ENCODE measurements at regions not wholly inside any gene's neighbourhood (a gene's known extent, or its start where the extent isn't known, plus 50 kb on each side); places are given as distances from the start of the nearest gene placed in this dataset.

GRCh38 chr14:21978184-21978998 lies 304.8 kb upstream of the OR4E1 start:
- Mint-ChIP-seq H3K4me3 (no peak overlapping the region), H3K27me3 (ENCODE audit: low read depth) (peaks cover 66% of the 10 kb centered on the region), H3K9me3 (no peaks in the 10 kb centered on the region), H3K27ac (ENCODE audit: unreplicated experiment) (no peak overlapping the region), H3K36me3 (ENCODE audit: low read depth) (no peaks in the 10 kb centered on the region), H3K4me1 (no peaks in the 10 kb centered on the region)
- TF ChIP-seq, protein P1, sequence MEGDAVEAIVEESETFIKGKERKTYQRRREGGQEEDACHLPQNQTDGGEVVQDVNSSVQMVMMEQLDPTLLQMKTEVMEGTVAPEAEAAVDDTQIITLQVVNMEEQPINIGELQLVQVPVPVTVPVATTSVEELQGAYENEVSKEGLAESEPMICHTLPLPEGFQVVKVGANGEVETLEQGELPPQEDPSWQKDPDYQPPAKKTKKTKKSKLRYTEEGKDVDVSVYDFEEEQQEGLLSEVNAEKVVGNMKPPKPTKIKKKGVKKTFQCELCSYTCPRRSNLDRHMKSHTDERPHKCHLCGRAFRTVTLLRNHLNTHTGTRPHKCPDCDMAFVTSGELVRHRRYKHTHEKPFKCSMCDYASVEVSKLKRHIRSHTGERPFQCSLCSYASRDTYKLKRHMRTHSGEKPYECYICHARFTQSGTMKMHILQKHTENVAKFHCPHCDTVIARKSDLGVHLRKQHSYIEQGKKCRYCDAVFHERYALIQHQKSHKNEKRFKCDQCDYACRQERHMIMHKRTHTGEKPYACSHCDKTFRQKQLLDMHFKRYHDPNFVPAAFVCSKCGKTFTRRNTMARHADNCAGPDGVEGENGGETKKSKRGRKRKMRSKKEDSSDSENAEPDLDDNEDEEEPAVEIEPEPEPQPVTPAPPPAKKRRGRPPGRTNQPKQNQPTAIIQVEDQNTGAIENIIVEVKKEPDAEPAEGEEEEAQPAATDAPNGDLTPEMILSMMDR (conservative IDR thresholded peaks at IDR 0.05): peak; percentile 80
- peak; percentile 53 for DNase-seq (ENCODE audit: low read depth, low spot score)

GRCh38 chr14:21974741-21975140 lies 301.1 kb upstream of the OR4E1 start:
- no peaks in the 10 kb centered on the region for H3K4me1 Mint-ChIP-seq
- TF ChIP-seq, protein P1 (conservative IDR thresholded peaks at IDR 0.05): no peak
- H3K27ac Mint-ChIP-seq (ENCODE audit: unreplicated experiment): no peak overlapping the region
- H3K27me3 Mint-ChIP-seq (ENCODE audit: low read depth): peaks cover 92% of the 10 kb centered on the region
- H3K36me3 Mint-ChIP-seq (ENCODE audit: low read depth): no peaks in the 10 kb centered on the region
- DNase-seq (ENCODE audit: low read depth, low spot score): no peak
- no peak overlapping the region for H3K4me3 Mint-ChIP-seq
- H3K9me3 Mint-ChIP-seq: no peaks in the 10 kb centered on the region

DNA sequence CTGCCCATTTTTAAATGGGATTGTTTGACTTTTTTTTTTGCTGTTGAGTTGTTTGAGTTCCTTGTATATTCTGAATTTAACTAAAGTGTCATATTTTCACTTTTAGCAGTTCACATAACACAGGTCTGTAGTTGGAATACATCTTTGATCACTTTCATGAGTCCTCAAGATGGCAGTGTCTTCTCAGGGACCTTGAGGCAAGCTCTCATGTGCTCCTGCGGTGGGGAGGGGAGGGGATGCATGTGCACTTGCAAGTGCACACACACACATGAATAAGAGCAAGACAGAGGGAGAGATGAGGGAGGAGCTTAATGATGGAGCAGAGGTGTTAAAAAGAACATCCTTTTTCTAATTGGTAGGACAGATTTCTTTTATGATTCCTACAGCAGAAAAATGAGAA lies 291.4 kb upstream of the OR4E1 start:
- no peak for DNase-seq (ENCODE audit: low read depth, low spot score)
- peaks cover 6% of the 10 kb centered on the region for H3K9me3 Mint-ChIP-seq
- TF ChIP-seq, protein P1 (conservative IDR thresholded peaks at IDR 0.05): no peak
- peaks cover 60% of the 10 kb centered on the region for H3K27me3 Mint-ChIP-seq (ENCODE audit: low read depth)
- no peaks in the 10 kb centered on the region for H3K36me3 Mint-ChIP-seq (ENCODE audit: low read depth)
- no peak overlapping the region for H3K27ac Mint-ChIP-seq (ENCODE audit: unreplicated experiment)
- no peak overlapping the region for H3K4me3 Mint-ChIP-seq
- no peaks in the 10 kb centered on the region for H3K4me1 Mint-ChIP-seq

DNA sequence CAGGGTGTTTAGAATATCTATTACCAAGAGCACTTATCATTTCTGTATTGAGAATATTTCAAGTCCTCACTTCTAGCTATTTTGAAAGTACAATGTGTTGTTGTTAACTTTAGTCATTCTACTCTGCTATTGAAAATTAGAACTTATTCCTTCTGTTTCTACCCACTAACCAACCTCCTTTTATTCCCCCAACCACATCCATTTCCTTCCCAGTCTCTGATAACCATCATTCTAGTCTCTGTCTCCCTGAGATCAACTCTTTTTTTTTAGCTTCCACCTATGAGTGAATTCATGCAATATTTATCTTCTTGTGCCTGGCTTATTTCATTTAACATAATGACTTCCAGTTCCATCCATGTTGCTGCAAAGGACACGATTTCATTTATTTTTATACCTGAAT lies 290.6 kb upstream of the OR4E1 start:
- no peaks in the 10 kb centered on the region for H3K4me1 Mint-ChIP-seq
- TF ChIP-seq, protein P1 (conservative IDR thresholded peaks at IDR 0.05): no peak
- no peaks in the 10 kb centered on the region for H3K36me3 Mint-ChIP-seq (ENCODE audit: low read depth)
- H3K27me3 Mint-ChIP-seq (ENCODE audit: low read depth): peaks cover 59% of the 10 kb centered on the region
- no peak overlapping the region for H3K27ac Mint-ChIP-seq (ENCODE audit: unreplicated experiment)
- H3K4me3 Mint-ChIP-seq: no peak overlapping the region
- peaks cover 6% of the 10 kb centered on the region for H3K9me3 Mint-ChIP-seq
- no peak for DNase-seq (ENCODE audit: low read depth, low spot score)

DNA sequence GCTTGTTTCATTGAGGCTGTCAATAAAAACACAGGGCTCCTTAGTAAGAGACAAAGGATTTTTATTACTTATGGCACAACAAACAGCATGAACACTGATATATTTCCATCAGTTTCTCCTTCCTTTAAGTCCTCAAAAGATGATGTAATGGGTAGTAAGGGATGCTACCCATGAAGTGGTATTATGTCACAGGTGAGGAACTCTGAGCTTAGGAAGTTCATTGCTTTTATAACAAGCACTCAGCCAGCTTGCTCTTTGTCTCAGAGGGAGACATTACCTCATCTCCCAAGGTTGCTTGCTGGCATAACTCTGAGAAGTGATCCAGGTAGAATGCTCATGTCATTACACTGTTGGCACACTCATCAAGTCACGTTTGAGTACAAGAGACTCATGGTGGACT lies 287.0 kb upstream of the OR4E1 start:
- H3K27ac Mint-ChIP-seq (ENCODE audit: unreplicated experiment): no peak overlapping the region
- H3K27me3 Mint-ChIP-seq (ENCODE audit: low read depth): peaks cover 41% of the 10 kb centered on the region
- no peak overlapping the region for H3K4me3 Mint-ChIP-seq
- TF ChIP-seq, protein P1 (conservative IDR thresholded peaks at IDR 0.05): no peak
- no peaks in the 10 kb centered on the region for H3K36me3 Mint-ChIP-seq (ENCODE audit: low read depth)
- DNase-seq (ENCODE audit: low read depth, low spot score): no peak
- H3K4me1 Mint-ChIP-seq: no peaks in the 10 kb centered on the region
- peaks cover 6% of the 10 kb centered on the region for H3K9me3 Mint-ChIP-seq

Data from neural crest cell (in vitro differentiated cells).